HepG2 (cell line): ENCODE measurements at regions not wholly inside any gene's neighbourhood (a gene's known extent, or its start where the extent isn't known, plus 50 kb on each side); places are given as distances from the start of the nearest gene placed in this dataset.
"Not testable (repeated sequence)": the region's sequence is repeated elsewhere in the genome, so short reads cannot be mapped to it uniquely, and the experiment has no call there.

Experiments used
- GABPA ChIP-seq, 2 experiments: IDR thresholded peaks; 2 replicates each; pipeline ENCODE4 v1.6.1; 2011 to 2016; ENCODE audit warnings: low read depth in 2 of 2, low read length in 1 of 2, missing biosample characterization in 1 of 2, missing genetic modification characterization in 1 of 2
- ZC3H13 ChIP-seq: sonication (generic); formaldehyde crosslinking; IDR thresholded peaks from 2 replicates; pipeline ENCODE4 v1.8.1; 2023; ENCODE audit warnings: mild to moderate bottlenecking, missing genetic modification reagents, moderate library complexity
- TF ChIP-seq, protein P1 (sequence below): sonication (generic); formaldehyde crosslinking; IDR thresholded peaks from 2 replicates; pipeline ENCODE4 v1.5.0; 2020; ENCODE audit warnings: mild to moderate bottlenecking, missing genetic modification reagents, moderate library complexity

DNA sequence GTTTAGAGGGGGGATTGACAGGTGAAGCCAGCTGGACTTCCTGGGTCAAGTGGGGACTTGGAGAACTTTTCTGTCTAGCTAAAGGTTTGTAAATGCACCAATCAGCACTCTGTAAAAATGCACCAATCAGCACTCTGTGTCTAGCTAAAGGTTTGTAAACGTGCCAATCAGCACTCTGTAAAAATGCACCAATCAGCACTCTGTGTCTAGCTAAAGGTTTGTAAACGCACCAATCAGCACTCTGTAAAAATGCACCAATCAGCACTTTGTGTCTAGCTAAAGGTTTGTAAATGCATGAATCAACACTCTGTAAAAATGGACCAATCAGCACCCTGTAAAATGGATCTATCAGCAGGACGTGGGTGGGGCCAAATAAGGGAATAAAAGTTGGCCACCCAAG lies 120.1 kb upstream of the AGTR1 start:
- TF ChIP-seq, protein P1, sequence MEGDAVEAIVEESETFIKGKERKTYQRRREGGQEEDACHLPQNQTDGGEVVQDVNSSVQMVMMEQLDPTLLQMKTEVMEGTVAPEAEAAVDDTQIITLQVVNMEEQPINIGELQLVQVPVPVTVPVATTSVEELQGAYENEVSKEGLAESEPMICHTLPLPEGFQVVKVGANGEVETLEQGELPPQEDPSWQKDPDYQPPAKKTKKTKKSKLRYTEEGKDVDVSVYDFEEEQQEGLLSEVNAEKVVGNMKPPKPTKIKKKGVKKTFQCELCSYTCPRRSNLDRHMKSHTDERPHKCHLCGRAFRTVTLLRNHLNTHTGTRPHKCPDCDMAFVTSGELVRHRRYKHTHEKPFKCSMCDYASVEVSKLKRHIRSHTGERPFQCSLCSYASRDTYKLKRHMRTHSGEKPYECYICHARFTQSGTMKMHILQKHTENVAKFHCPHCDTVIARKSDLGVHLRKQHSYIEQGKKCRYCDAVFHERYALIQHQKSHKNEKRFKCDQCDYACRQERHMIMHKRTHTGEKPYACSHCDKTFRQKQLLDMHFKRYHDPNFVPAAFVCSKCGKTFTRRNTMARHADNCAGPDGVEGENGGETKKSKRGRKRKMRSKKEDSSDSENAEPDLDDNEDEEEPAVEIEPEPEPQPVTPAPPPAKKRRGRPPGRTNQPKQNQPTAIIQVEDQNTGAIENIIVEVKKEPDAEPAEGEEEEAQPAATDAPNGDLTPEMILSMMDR, result not testable (repeated sequence)
- TF ChIP-seq ZC3H13 (CRISPR knock-in tag); GABPA (IDR thresholded peaks at IDR 0.05; ENCODE audit: low read depth, low read length); GABPA (CRISPR knock-in tag; IDR thresholded peaks at IDR 0.05; ENCODE audit: low read depth): not testable (repeated sequence)
